ENCODE measurements at regions not wholly inside any gene's neighbourhood (a gene's known extent, or its start where the extent isn't known, plus 50 kb on each side); places are given as distances from the start of the nearest gene placed in this dataset.

DNA sequence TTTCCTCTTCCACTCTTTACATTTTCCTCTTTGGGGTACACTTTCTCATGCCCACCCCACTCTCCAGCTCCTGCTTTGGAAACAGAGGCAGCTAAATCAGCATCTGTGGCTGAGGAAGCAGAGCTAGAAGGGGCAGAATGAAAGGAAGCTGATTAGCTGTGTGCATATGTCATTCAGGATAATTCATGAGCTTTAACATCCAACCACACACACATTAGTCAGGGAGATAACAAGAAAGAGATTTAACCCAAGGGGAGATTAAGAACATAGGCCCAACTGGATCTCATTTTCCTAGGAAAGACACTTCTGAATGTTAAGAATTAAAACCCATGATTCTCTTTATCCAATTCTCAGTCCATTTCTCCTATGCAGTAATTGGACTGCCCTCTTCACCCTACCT is 405.5 kb downstream of the TBC1D4 start:
- H2AK5ac ChIP-seq (ENCODE audit: low read length) = no peak overlapping the region
- H3K27ac ChIP-seq (ENCODE audit: low read depth, low read length) = no peak overlapping the region
- H3K9ac ChIP-seq (ENCODE audit: low read length) = no peak overlapping the region
- H3K23ac ChIP-seq (ENCODE audit: low read length) = no peak overlapping the region
- H2BK120ac ChIP-seq (ENCODE audit: low read depth, low read length) = no peak overlapping the region
- DNase-seq = peak; percentile 4
- H3K18ac ChIP-seq (ENCODE audit: low read length) = no peak overlapping the region
- no peaks in the 10 kb centered on the region for H3K79me2 ChIP-seq (ENCODE audit: control insufficient read depth, insufficient read depth, low read length)
- H3K56ac ChIP-seq (ENCODE audit: low read length) = no peak overlapping the region
- no peaks in the 10 kb centered on the region for H3K79me1 ChIP-seq (ENCODE audit: low read length)
- H2BK15ac ChIP-seq (replicated peaks; ENCODE audit: low read depth) = no peak overlapping the region
- no peak overlapping the region for H4K8ac ChIP-seq (ENCODE audit: low read depth, low read length)
- H3K4ac ChIP-seq (ENCODE audit: low read depth, low read length) = no peak overlapping the region
- no peaks in the 10 kb centered on the region for H3K27me3 ChIP-seq (ENCODE audit: insufficient read depth, low read length, poor library complexity)
- H3K36me3 ChIP-seq (ENCODE audit: control insufficient read depth, insufficient read depth, low read length) = no peaks in the 10 kb centered on the region
- no peak overlapping the region for H3K4me3 ChIP-seq (ENCODE audit: low read length)
- H3K4me2 ChIP-seq (ENCODE audit: low read length) = no peak overlapping the region
- H2BK5ac ChIP-seq (ENCODE audit: low read length) = no peak overlapping the region
- no peak overlapping the region for H4K5ac ChIP-seq (ENCODE audit: low read length)
- H3K4me1 ChIP-seq (ENCODE audit: control insufficient read depth, low read depth, low read length) = no peaks in the 10 kb centered on the region

DNA sequence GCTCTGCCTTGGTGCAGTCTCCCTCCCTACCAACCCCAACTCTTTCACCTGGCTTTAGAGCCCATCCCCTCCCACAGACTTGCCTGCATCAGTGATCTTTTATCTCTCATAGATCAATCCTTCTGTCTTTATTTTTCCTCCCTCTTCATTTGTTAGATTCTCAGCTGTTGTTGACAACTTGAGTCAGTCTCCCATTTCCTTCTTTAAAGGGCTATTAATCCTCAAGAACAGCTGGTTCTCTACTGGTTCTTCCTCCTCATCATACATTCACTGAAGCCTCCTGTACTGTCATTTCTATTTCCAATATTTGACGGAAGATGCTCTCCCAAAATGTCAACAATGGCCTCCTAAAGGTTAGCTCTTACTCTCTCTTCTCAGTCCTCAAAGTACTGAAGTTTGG is 408.2 kb downstream of the TBC1D4 start:
- H2BK15ac ChIP-seq (replicated peaks; ENCODE audit: low read depth) = no peak overlapping the region
- no peak overlapping the region for H3K56ac ChIP-seq (ENCODE audit: low read length)
- H3K4me1 ChIP-seq (ENCODE audit: control insufficient read depth, low read depth, low read length) = no peaks in the 10 kb centered on the region
- no peak overlapping the region for H3K4ac ChIP-seq (ENCODE audit: low read depth, low read length)
- H3K36me3 ChIP-seq (ENCODE audit: control insufficient read depth, insufficient read depth, low read length) = no peaks in the 10 kb centered on the region
- H4K8ac ChIP-seq (ENCODE audit: low read depth, low read length) = no peak overlapping the region
- H3K27ac ChIP-seq (ENCODE audit: low read depth, low read length) = no peak overlapping the region
- H2BK5ac ChIP-seq (ENCODE audit: low read length) = no peak overlapping the region
- H2AK5ac ChIP-seq (ENCODE audit: low read length) = no peak overlapping the region
- H3K4me3 ChIP-seq (ENCODE audit: low read length) = no peak overlapping the region
- H3K9ac ChIP-seq (ENCODE audit: low read length) = no peak overlapping the region
- no CpG with 5 or more reads among the region's 1 CpG for WGBS (ENCODE audit: extremely low coverage, insufficient coverage, low lambda C conversion rate)
- H3K27me3 ChIP-seq (ENCODE audit: insufficient read depth, low read length, poor library complexity) = no peaks in the 10 kb centered on the region
- no peak overlapping the region for H4K5ac ChIP-seq (ENCODE audit: low read length)
- H3K18ac ChIP-seq (ENCODE audit: low read length) = no peak overlapping the region
- H3K79me2 ChIP-seq (ENCODE audit: control insufficient read depth, insufficient read depth, low read length) = no peaks in the 10 kb centered on the region
- no peak overlapping the region for H2BK120ac ChIP-seq (ENCODE audit: low read depth, low read length)
- H3K4me2 ChIP-seq (ENCODE audit: low read length) = no peak overlapping the region
- DNase-seq = no peak
- no peak overlapping the region for H3K23ac ChIP-seq (ENCODE audit: low read length)
- no peaks in the 10 kb centered on the region for H3K79me1 ChIP-seq (ENCODE audit: low read length)

DNA sequence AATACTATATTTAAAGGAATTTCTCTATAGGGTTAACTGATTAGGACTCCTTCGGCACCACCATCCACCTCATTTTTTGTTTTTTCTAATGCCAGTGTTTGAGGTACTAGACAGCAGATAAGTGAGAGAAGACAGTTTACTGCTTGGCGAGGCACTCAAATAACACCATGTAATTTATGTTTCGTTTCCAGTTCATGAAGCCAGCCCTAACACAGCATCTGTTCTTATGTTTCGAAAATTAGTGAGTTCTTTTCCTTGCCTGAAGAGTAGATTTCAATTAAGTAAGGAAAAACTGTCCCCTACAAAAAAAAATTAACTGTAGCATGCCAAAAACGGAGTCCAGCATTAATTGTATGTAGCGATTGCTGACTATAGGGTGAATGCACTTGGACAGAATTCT is 409.1 kb downstream of the TBC1D4 start:
- Histone ChIP-seq H3K23ac (ENCODE audit: low read length) (peak overlapping the region; percentile 33), H3K79me1 (ENCODE audit: low read length) (no peaks in the 10 kb centered on the region), H2BK120ac (ENCODE audit: low read depth, low read length) (no peak overlapping the region), H4K8ac (ENCODE audit: low read depth, low read length) (no peak overlapping the region), H2BK5ac (ENCODE audit: low read length) (no peak overlapping the region), H3K56ac (ENCODE audit: low read length) (no peak overlapping the region), H4K5ac (ENCODE audit: low read length) (no peak overlapping the region), H3K18ac (ENCODE audit: low read length) (no peak overlapping the region), H3K27me3 (ENCODE audit: insufficient read depth, low read length, poor library complexity) (no peaks in the 10 kb centered on the region), H2BK15ac (replicated peaks; ENCODE audit: low read depth) (no peak overlapping the region), H3K4me2 (ENCODE audit: low read length) (no peak overlapping the region), H2AK5ac (ENCODE audit: low read length) (no peak overlapping the region), H3K27ac (ENCODE audit: low read depth, low read length) (no peak overlapping the region), H3K4ac (ENCODE audit: low read depth, low read length) (no peak overlapping the region), H3K9ac (ENCODE audit: low read length) (no peak overlapping the region), H3K79me2 (ENCODE audit: control insufficient read depth, insufficient read depth, low read length) (no peaks in the 10 kb centered on the region), H3K4me1 (ENCODE audit: control insufficient read depth, low read depth, low read length) (no peaks in the 10 kb centered on the region), H3K36me3 (ENCODE audit: control insufficient read depth, insufficient read depth, low read length) (no peaks in the 10 kb centered on the region), H3K4me3 (ENCODE audit: low read length) (no peak overlapping the region)
- no peak for DNase-seq
- no CpG with 5 or more reads among the region's 6 CpGs for WGBS (ENCODE audit: extremely low coverage, insufficient coverage, low lambda C conversion rate)

DNA sequence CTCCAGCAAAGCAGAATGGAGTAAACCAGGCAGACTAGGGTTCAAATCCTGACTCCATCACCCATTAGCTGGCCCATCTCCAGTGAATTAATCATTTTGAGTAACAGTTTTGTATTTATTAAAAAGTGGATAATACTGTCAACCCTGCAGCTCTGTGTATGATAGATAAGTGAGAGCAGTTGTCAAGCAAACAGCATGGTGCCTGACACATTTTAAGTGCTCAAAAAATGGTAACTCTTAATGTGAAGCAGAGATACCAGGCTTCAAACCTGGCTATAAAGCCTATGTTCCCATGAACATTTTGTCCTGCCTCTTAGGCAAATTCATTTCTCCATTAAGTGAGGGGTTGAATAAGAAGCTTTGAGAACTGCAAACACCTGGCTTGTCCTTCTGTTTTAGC is 409.6 kb downstream of the TBC1D4 start:
- DNase-seq = no peak
- Histone ChIP-seq H3K4ac (ENCODE audit: low read depth, low read length) (no peak overlapping the region), H2BK120ac (ENCODE audit: low read depth, low read length) (no peak overlapping the region), H4K8ac (ENCODE audit: low read depth, low read length) (no peak overlapping the region), H3K4me3 (ENCODE audit: low read length) (no peak overlapping the region), H3K4me2 (ENCODE audit: low read length) (no peak overlapping the region), H2AK5ac (ENCODE audit: low read length) (no peak overlapping the region), H3K36me3 (ENCODE audit: control insufficient read depth, insufficient read depth, low read length) (no peaks in the 10 kb centered on the region), H3K27me3 (ENCODE audit: insufficient read depth, low read length, poor library complexity) (no peaks in the 10 kb centered on the region), H3K79me1 (ENCODE audit: low read length) (no peaks in the 10 kb centered on the region), H4K5ac (ENCODE audit: low read length) (no peak overlapping the region), H3K23ac (ENCODE audit: low read length) (no peak overlapping the region), H3K4me1 (ENCODE audit: control insufficient read depth, low read depth, low read length) (no peaks in the 10 kb centered on the region), H2BK5ac (ENCODE audit: low read length) (no peak overlapping the region), H3K56ac (ENCODE audit: low read length) (no peak overlapping the region), H3K27ac (ENCODE audit: low read depth, low read length) (no peak overlapping the region), H3K9ac (ENCODE audit: low read length) (no peak overlapping the region), H3K18ac (ENCODE audit: low read length) (no peak overlapping the region), H2BK15ac (replicated peaks; ENCODE audit: low read depth) (no peak overlapping the region), H3K79me2 (ENCODE audit: control insufficient read depth, insufficient read depth, low read length) (no peaks in the 10 kb centered on the region)

DNA sequence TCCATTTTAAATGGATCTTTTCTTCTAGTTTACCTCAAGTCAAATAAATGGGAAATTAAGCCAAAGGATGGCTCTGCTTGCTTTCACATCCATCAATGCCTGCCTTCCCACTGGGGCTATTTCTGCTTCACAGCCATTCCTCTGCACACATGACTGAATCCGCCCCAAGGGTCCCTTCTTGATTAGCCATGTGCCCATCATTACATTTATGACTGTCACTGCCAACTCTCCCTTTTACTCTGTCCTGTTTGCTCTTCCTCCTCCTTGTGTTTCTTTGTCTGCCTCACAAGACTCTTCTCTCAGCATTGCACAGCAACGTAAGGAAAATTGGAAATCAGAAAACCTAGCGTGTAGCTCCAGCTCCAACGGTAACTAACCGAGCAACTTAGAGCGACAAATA is 410.2 kb downstream of the TBC1D4 start:
- no peak overlapping the region for H2BK120ac ChIP-seq (ENCODE audit: low read depth, low read length)
- no peaks in the 10 kb centered on the region for H3K36me3 ChIP-seq (ENCODE audit: control insufficient read depth, insufficient read depth, low read length)
- H3K27ac ChIP-seq (ENCODE audit: low read depth, low read length) = no peak overlapping the region
- no peak overlapping the region for H2AK5ac ChIP-seq (ENCODE audit: low read length)
- H4K5ac ChIP-seq (ENCODE audit: low read length) = no peak overlapping the region
- no peak overlapping the region for H3K4me3 ChIP-seq (ENCODE audit: low read length)
- no peak overlapping the region for H2BK5ac ChIP-seq (ENCODE audit: low read length)
- no peaks in the 10 kb centered on the region for H3K79me2 ChIP-seq (ENCODE audit: control insufficient read depth, insufficient read depth, low read length)
- no peak overlapping the region for H3K4me2 ChIP-seq (ENCODE audit: low read length)
- no peaks in the 10 kb centered on the region for H3K4me1 ChIP-seq (ENCODE audit: control insufficient read depth, low read depth, low read length)
- H3K79me1 ChIP-seq (ENCODE audit: low read length) = no peaks in the 10 kb centered on the region
- H3K18ac ChIP-seq (ENCODE audit: low read length) = no peak overlapping the region
- WGBS (ENCODE audit: extremely low coverage, insufficient coverage, low lambda C conversion rate) = no CpG with 5 or more reads among the region's 6 CpGs
- H4K8ac ChIP-seq (ENCODE audit: low read depth, low read length) = no peak overlapping the region
- no peak for DNase-seq
- no peak overlapping the region for H3K4ac ChIP-seq (ENCODE audit: low read depth, low read length)
- no peak overlapping the region for H3K23ac ChIP-seq (ENCODE audit: low read length)
- H3K27me3 ChIP-seq (ENCODE audit: insufficient read depth, low read length, poor library complexity) = no peaks in the 10 kb centered on the region
- H2BK15ac ChIP-seq (replicated peaks; ENCODE audit: low read depth) = no peak overlapping the region
- H3K9ac ChIP-seq (ENCODE audit: low read length) = no peak overlapping the region
- H3K56ac ChIP-seq (ENCODE audit: low read length) = no peak overlapping the region

DNA sequence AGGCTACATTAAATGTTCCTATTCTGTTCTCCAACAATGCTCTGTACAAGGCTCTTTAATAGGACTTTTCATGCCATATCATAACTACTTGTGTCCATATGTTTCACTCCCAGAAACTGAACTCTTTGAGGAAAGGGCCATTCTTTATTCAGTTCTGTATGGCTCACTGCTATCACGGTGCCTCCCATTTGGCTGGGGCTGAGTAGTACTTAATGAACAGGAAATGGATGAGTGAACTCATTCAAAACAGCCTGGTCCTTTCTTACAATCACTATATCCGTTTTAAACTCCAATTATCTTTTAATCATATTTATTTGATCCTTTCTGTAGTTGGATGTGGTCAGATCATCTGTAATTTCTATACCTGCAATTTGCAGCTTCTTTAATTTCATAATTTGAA is 410.6 kb downstream of the TBC1D4 start:
- no peak overlapping the region for H3K4me2 ChIP-seq (ENCODE audit: low read length)
- H2BK120ac ChIP-seq (ENCODE audit: low read depth, low read length) = no peak overlapping the region
- no peak overlapping the region for H3K4me3 ChIP-seq (ENCODE audit: low read length)
- H3K79me1 ChIP-seq (ENCODE audit: low read length) = no peaks in the 10 kb centered on the region
- no peak overlapping the region for H4K8ac ChIP-seq (ENCODE audit: low read depth, low read length)
- DNase-seq = no peak
- H3K56ac ChIP-seq (ENCODE audit: low read length) = no peak overlapping the region
- no peak overlapping the region for H2AK5ac ChIP-seq (ENCODE audit: low read length)
- no peak overlapping the region for H3K27ac ChIP-seq (ENCODE audit: low read depth, low read length)
- H4K5ac ChIP-seq (ENCODE audit: low read length) = no peak overlapping the region
- no peak overlapping the region for H3K4ac ChIP-seq (ENCODE audit: low read depth, low read length)
- H2BK15ac ChIP-seq (replicated peaks; ENCODE audit: low read depth) = no peak overlapping the region
- WGBS (ENCODE audit: extremely low coverage, insufficient coverage, low lambda C conversion rate) = no CpG with 5 or more reads among the region's 2 CpGs
- H3K27me3 ChIP-seq (ENCODE audit: insufficient read depth, low read length, poor library complexity) = no peaks in the 10 kb centered on the region
- no peaks in the 10 kb centered on the region for H3K79me2 ChIP-seq (ENCODE audit: control insufficient read depth, insufficient read depth, low read length)
- H3K9ac ChIP-seq (ENCODE audit: low read length) = no peak overlapping the region
- H3K36me3 ChIP-seq (ENCODE audit: control insufficient read depth, insufficient read depth, low read length) = no peaks in the 10 kb centered on the region
- no peak overlapping the region for H3K18ac ChIP-seq (ENCODE audit: low read length)
- no peak overlapping the region for H3K23ac ChIP-seq (ENCODE audit: low read length)
- no peak overlapping the region for H2BK5ac ChIP-seq (ENCODE audit: low read length)
- no peaks in the 10 kb centered on the region for H3K4me1 ChIP-seq (ENCODE audit: control insufficient read depth, low read depth, low read length)
